22Rv1 (cell line): ENCODE measurements at regions not wholly inside any gene's neighbourhood (a gene's known extent, or its start where the extent isn't known, plus 50 kb on each side); places are given as distances from the start of the nearest gene placed in this dataset.
"Not testable (repeated sequence)": the region's sequence is repeated elsewhere in the genome, so short reads cannot be mapped to it uniquely, and the experiment has no call there.

Experiments used
- H3K27ac ChIP-seq: fragments of 450-650 bp; 2 replicates; pipeline ENCODE4 v1.5.1; 2017
- CTCF ChIP-seq: fragments of 450-650 bp; IDR thresholded peaks from 2 replicates; pipeline ENCODE4 v1.5.1; 2017; ENCODE audit warnings: mild to moderate bottlenecking
- ZFX ChIP-seq: fragments of 450-650 bp; IDR thresholded peaks from 2 replicates; pipeline ENCODE4 v1.6.1; 2017; ENCODE audit warnings: antibody characterized with exemption, borderline replicate concordance

- no peak for TF ChIP-seq ZFX
- TF ChIP-seq CTCF = no peak
- no peak overlapping the region for H3K27ac ChIP-seq
Observed at GRCh38 chr4:66963084-66963483, 582.2 kb downstream of the CENPC start.

- H3K27ac ChIP-seq = no peak overlapping the region
- TF ChIP-seq ZFX = no peak
Observed at GRCh38 chr4:66959207-66959606, 586.1 kb downstream of the CENPC start.

GRCh38 chr4:66956852-66957251 lies 588.5 kb downstream of the CENPC start:
- TF ChIP-seq ZFX = no peak
- TF ChIP-seq CTCF = no peak
- H3K27ac ChIP-seq = no peak overlapping the region

GRCh38 chr4:66956426-66956825 lies 588.9 kb downstream of the CENPC start:
- TF ChIP-seq CTCF = no peak
- TF ChIP-seq ZFX = no peak

GRCh38 chr4:66955784-66956183 lies 589.5 kb downstream of the CENPC start:
- TF ChIP-seq ZFX (no peak), CTCF (no peak)
- no peak overlapping the region for H3K27ac ChIP-seq

More at GRCh38 chr4:66956426-66956825, 588.9 kb downstream of the CENPC start:
- no peak overlapping the region for H3K27ac ChIP-seq

- H3K27ac ChIP-seq = no peak overlapping the region
- no peak for TF ChIP-seq CTCF
- TF ChIP-seq ZFX = no peak
Observed at GRCh38 chr4:66949419-66949818, 595.9 kb downstream of the CENPC start.

GRCh38 chr4:66946761-66947160 lies 598.5 kb downstream of the CENPC start:
- no peak overlapping the region for H3K27ac ChIP-seq
- TF ChIP-seq CTCF (no peak), ZFX (no peak)

GRCh38 chr4:66943112-66943511 lies 602.2 kb downstream of the CENPC start:
- TF ChIP-seq CTCF = no peak
- TF ChIP-seq ZFX = no peak
- no peak overlapping the region for H3K27ac ChIP-seq

GRCh38 chr4:66931981-66932380 lies 613.3 kb downstream of the CENPC start:
- H3K27ac ChIP-seq = not testable (repeated sequence)
